ENCODE measurements at regions not wholly inside any gene's neighbourhood (a gene's known extent, or its start where the extent isn't known, plus 50 kb on each side); places are given as distances from the start of the nearest gene placed in this dataset.
"Not testable (repeated sequence)": the region's sequence is repeated elsewhere in the genome, so short reads cannot be mapped to it uniquely, and the experiment has no call there.

DNA sequence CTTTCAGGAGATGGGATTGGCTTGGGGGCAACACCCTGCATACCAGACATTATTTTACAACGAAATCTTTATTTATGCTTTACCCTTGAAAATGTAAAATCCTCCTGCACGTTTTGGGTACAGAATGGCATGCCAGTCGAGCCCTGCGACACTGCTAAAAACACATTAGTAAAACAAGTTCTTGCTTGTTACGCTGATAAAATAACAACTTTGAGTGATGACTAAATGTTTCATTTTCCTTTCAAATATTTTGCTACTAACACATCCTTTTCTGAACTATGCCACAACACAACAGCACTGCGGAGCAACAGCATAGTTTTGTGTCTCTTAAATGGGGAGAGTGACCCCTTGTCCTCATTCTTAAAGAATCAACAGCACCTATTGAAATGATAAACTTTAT lies 76.0 kb upstream of the SEMA3D start:
- TF ChIP-seq CTCF (IDR thresholded peaks at IDR 0.05; ENCODE audit: extremely low read depth, missing control alignments) = no peak
- DNase-seq (ENCODE audit: low spot score) = no peak

DNA sequence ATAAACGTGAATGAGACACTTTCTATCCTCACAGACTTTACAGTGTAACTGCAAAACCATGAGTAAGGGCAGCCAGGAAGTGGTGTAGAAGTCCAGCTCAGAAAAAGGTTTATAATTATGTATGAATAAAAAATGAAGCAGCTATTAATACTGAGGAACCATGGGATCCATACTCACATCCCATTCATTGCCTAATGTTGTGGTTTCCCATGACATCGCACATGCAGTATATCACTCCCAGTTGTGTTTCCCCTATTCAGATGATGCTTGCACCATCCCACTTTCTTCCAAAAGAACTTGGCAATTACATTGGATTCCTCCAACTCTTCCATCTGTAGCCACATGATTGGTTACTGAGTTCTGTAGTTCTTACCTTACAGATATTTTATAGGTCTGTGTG lies 74.5 kb upstream of the SEMA3D start:
- no peak for DNase-seq (ENCODE audit: low spot score)
- TF ChIP-seq CTCF (IDR thresholded peaks at IDR 0.05; ENCODE audit: extremely low read depth, missing control alignments) = no peak

GRCh38 chr7:85249787-85250186 lies 62.9 kb upstream of the SEMA3D start:
- not testable (repeated sequence) for DNase-seq (ENCODE audit: low spot score)

GRCh38 chr7:85239109-85239508 lies 52.3 kb upstream of the SEMA3D start:
- no peak for TF ChIP-seq CTCF (IDR thresholded peaks at IDR 0.05; ENCODE audit: extremely low read depth, missing control alignments)
- no peak for DNase-seq (ENCODE audit: low spot score)

DNA sequence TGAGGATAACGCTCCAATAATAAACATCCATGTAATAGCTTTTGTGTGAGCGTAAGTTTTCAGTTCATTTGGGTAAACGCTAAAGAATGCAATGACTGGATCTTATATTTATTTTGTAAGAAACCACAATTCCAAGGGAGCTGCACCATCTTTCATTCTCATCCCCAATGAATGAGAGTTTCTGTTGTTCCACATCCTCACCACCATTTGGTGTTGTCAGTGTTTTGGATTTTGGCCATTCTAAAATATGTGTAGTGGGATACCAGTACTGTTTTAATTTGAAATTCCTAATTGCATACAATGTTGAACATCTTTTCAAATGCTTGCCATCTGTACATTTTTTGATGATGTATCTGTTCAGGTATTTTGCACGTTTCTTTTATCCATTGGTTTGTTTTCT lies 50.9 kb upstream of the SEMA3D start:
- TF ChIP-seq CTCF (IDR thresholded peaks at IDR 0.05; ENCODE audit: extremely low read depth, missing control alignments) = no peak
- no peak for DNase-seq (ENCODE audit: low spot score)
